Midbrain (tissue), 1 donor: ENCODE measurements at regions not wholly inside any gene's neighbourhood (a gene's known extent, or its start where the extent isn't known, plus 50 kb on each side); places are given as distances from the start of the nearest gene placed in this dataset.

Experiments
- DNase-seq: peaks from one replicate; lab custom pipeline; 2025; lab: John Stamatoyannopoulos, UW

- DNase-seq = no peak
Observed at GRCh38 chr1:83027511-83027910, 971.4 kb downstream of the TTLL7 start.

GRCh38 chr1:83026745-83027144 lies 972.2 kb downstream of the TTLL7 start:
- no peak for DNase-seq

- no peak for DNase-seq
Observed at GRCh38 chr1:83024251-83024767, 974.6 kb downstream of the TTLL7 start.

GRCh38 chr1:83023212-83023611 lies 975.7 kb downstream of the TTLL7 start:
- no peak for DNase-seq

GRCh38 chr1:83022206-83022605 lies 976.7 kb downstream of the TTLL7 start:
- no peak for DNase-seq

- DNase-seq = no peak
Observed at GRCh38 chr1:83017701-83018100, 981.2 kb downstream of the TTLL7 start.

GRCh38 chr1:83017276-83017675 lies 981.7 kb downstream of the TTLL7 start:
- no peak for DNase-seq

GRCh38 chr1:83016354-83016849 lies 982.5 kb downstream of the TTLL7 start:
- DNase-seq = no peak

- DNase-seq = no peak
Observed at GRCh38 chr1:83015163-83015562, 983.8 kb downstream of the TTLL7 start.

- no peak for DNase-seq
Observed at GRCh38 chr1:83012950-83013349, 986.0 kb downstream of the TTLL7 start.

- DNase-seq = no peak
Observed at GRCh38 chr1:83011265-83011664, 987.7 kb downstream of the TTLL7 start.

GRCh38 chr1:83006271-83006670 lies 992.7 kb downstream of the TTLL7 start:
- DNase-seq = no peak

- DNase-seq = no peak
Observed at GRCh38 chr1:83000286-83000685, 998.6 kb downstream of the TTLL7 start.

GRCh38 chr1:82995951-82996350 lies 1003.0 kb downstream of the TTLL7 start:
- DNase-seq = no peak

GRCh38 chr1:82994616-82995263 lies 1004.2 kb downstream of the TTLL7 start:
- no peak for DNase-seq

- no peak for DNase-seq
Observed at GRCh38 chr1:82991569-82991968, 1007.4 kb downstream of the TTLL7 start.

- DNase-seq = no peak
Observed at GRCh38 chr1:82979593-82980236, 1019.2 kb downstream of the TTLL7 start.

GRCh38 chr1:82978461-82979324 lies 1020.2 kb downstream of the TTLL7 start:
- no peak for DNase-seq

- DNase-seq = no peak
Observed at GRCh38 chr1:82972841-82973553, 1025.9 kb downstream of the TTLL7 start.

GRCh38 chr1:82969340-82969739 lies 1029.6 kb downstream of the TTLL7 start:
- no peak for DNase-seq

GRCh38 chr1:82962658-82963057 lies 1036.3 kb downstream of the TTLL7 start:
- no peak for DNase-seq
